Ureter (tissue), 1 donor: ENCODE measurements at regions not wholly inside any gene's neighbourhood (a gene's known extent, or its start where the extent isn't known, plus 50 kb on each side); places are given as distances from the start of the nearest gene placed in this dataset.
A peak's percentile ranks its signal among the peaks of the same experiment; 100 is the strongest.
"Not testable (repeated sequence)": the region's sequence is repeated elsewhere in the genome, so short reads cannot be mapped to it uniquely, and the experiment has no call there.

ENCODE experiments used
- DNase-seq: peaks from one replicate; pipeline ENCODE4 v3.0.0-alpha.2; 2020; ENCODE audit warnings: low spot score
- donor health status: DM: yes; HTN: yes; CAD: no.

GRCh38 chr6:158920311-158920905 is 79.6 kb downstream of the RSPH3 start:
- no peak for DNase-seq

- DNase-seq, result no peak
These were observed 80.1 kb downstream of the RSPH3 start for GRCh38 chr6:158919865-158920264.

- DNase-seq, result no peak
These were observed 83.4 kb downstream of the RSPH3 start for GRCh38 chr6:158916617-158917016.

DNA sequence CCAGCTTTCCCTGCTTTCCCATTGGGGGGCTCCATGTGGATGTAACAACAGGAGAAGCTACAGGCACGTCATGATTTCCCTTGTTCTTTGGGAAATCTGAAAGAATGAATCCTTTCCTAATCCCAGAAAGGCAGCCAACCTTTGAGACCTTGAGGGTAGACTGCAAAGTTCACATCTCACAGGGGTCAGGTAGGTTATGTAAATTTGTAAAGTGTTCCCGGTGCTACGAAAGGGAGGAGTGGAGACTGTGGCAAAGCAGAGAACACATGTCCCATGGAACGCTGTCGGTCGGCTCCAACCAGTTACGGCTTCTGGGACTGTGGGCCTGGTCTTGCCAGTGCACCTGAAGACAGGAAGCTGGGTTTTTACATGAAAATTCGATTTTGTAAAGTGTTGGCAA is 85.1 kb downstream of the RSPH3 start:
- no peak for DNase-seq

DNA sequence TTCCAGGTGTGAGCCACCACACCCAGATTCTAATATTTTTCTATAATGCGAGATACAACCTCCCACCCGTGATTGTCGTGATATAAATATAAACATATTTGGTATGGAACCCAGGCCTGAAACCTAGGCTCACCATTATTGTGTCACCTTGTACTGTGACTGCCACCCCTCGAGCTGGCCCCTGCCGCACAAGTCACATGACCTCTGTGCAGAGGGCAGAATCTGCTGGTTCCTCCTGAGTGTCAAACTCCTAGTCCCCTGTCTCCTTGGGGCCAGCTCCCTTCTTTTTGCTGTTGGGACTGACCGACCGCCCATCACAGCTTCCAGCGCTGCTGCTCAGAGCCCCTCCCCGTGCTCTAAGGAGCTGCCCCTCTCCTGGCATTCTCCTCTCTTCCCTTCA is 86.4 kb downstream of the RSPH3 start:
- no peak for DNase-seq

GRCh38 chr6:158912655-158913054 is 87.3 kb downstream of the RSPH3 start:
- DNase-seq, result no peak

GRCh38 chr6:158911746-158912480 is 88.1 kb downstream of the RSPH3 start:
- DNase-seq, result peak; percentile 20

DNA sequence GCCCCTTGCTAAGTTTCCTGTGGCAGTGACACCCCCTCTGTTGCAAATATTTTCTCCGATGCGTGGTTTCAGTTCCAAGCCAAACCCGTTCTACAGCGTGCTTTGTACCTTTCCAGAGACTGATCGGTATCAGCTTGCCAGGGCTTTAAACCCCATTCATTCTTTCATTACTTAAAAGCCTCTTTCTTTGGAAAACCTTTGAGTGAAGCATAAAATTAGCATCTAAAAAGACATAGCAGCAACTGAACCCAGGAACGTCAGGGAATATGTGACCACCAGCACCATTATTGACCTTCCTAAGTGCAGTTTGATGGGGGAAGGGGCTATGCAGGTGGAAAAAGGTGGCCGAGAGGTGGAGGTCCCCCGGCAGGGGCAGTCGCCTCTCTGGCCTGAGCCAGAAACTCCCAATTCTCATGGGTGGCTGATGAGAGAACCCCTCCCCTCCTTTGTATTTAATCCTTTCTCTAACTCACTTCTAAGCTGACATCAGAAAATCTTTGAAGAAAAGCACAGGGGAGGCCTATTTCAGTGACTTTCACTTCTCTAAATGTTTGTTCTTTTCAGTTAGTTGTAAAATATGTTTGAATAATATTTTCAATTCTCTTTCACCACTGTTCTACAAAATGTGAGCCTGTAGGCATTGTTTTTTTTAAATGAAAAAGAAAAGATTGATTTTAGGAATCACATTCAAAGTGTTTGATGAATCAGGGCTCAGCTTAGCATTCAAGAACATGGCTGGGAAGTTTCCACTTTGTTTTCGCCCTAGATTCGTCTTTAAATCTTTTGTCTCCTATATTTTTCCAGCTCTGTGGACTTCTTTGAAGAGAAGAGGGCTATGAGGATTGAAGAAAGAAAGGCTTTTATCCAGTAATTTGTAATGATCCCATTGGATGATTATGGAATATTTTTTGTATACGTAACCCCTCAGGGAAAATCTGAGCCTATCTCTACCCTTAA is 89.2 kb downstream of the RSPH3 start:
- peak; percentile 71 for DNase-seq

DNA sequence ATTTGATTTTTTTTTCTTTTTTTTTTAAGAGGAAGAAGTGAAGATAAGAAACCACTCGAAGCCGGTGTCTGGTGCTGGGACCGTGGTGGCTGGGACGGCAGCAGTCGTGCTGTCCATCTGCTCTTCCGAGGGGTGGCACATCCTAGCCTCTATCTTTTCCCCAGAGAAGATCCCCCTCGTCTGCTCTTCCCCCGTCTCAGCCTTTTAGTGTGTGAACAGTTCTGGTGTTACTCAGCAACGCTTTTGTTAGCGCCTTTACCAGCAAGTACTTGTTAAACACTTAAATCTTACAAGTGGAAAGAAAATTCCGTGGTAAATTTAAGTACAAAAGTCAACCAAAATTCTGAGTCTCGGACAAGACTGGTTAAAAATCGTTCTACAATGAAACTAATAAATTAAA is 90.1 kb downstream of the RSPH3 start:
- no peak for DNase-seq

DNA sequence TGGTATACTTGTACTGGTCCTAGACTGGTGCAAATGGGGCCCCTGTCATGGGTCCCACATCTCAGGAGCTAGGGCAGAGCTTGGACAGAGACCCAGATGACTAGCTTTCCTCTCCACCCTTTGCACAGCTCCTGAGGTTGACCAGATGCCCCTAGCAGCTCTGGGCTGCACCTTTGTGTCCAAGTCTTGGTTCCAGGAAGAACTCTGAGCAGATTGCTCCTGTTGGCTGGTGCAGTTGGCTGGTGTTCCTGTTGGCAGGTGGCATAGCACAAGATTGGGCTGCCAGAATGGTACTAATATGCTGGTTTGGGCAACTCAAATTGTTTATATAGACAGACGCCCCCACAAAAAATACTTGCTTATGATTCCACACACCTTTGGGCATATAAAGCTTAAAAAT is 89.4 kb upstream of the EZR start:
- DNase-seq, result no peak

DNA sequence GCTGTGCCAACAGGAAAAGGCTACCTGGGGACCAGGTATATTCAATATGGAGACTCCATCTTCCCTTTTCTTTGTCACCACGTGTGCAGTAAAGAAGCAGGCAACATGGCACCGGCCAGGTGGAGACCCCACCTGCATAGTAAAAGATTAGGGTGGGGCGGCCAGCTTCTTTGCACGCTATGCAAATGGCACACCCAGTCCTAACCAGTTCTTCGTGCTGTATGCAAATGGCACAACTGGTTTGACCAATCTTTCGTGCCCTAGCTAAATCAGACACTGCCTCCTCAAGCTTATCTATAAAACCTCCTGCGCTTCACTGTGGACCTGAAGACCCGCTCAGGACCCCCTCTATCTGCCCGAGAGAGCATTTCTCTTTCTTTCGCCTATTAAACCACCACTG is 88.8 kb upstream of the EZR start:
- peak; percentile 47 for DNase-seq

GRCh38 chr6:158906926-158907325 is 87.8 kb upstream of the EZR start:
- no peak for DNase-seq

GRCh38 chr6:158905277-158905676 is 86.1 kb upstream of the EZR start:
- DNase-seq, result no peak

DNA sequence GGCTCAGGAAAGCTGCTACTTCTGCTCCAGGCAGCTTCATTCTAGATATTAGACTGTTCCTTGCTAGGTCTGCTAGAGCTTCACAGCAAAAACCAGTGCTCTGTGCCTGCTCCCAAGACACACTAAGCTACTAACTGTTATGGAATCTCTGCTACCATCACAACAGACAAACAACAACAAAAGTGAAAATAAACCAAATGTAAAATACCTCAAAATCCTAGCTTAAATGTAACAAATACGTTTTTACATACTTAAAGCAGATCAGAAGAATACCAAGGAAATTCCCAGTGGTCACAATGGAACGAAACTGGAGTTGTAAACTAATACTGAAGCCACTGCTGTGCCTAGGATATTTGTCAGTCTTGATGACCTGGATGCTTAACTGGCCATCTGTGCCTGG is 84.6 kb upstream of the EZR start:
- no peak for DNase-seq

- no peak for DNase-seq
These were observed 81.6 kb upstream of the EZR start for GRCh38 chr6:158900663-158901312.

DNA sequence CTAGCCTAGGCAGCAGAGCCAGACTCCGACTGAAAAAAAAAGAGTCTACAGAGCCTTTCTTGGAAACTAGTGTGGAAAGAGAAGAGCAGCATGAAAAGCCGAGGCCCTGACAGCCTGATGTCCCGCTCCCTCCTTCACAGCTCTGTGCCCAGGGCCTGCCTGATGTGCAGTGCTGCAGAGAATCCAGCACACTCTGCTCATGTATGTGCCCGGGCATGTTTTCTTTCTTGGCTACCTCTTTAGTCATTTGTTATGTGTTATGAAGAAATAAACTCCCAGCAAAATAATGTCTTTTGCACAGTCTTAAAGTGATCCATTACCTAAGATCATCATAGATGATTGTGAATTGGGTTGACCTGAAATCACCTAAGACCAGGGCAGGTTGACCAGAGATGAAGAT is 78.1 kb upstream of the EZR start:
- no peak for DNase-seq

DNA sequence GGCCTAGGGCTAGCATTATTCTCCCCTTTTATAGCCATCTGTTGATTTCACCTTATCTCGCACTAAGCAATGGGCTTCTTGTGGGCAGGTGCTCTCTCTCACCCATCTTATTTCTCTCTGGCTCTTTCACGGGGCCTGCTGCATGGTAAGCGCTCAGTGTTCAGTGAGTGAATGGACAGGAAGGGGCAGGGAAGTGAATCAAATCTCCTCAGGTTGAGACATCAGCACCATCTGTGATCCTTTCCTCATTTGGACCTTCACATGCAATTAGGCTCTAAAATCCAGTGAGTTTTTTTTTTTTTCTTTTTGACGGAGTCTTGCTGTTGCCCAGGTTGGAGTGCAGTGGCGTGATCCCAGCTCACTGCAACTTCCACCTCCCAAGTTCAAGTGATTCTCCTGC is 76.5 kb upstream of the EZR start:
- no peak for DNase-seq

- no peak for DNase-seq
These were observed 75.0 kb upstream of the EZR start for GRCh38 chr6:158894193-158894592.

GRCh38 chr6:158892266-158892665 is 73.1 kb upstream of the EZR start:
- no peak for DNase-seq

DNA sequence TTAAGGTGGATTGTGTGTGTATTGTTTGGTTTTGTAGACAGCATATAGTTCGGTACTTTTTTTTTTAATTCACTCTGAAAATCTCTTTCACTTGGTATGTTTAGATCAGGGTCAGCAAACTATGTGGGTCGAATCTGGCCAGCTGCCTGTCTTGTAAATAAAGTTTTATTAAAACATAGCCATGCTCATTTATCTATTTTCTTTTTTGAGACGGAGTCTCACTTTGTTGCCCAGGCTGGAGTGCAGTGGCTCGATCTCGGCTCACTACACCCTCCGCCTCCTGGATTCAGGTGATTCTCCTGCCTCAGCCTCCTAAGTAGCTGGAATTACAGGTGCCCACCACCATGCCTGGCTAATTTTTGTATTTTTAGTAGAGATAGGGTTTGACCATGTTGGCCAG is 72.4 kb upstream of the EZR start:
- not testable (repeated sequence) for DNase-seq

GRCh38 chr6:158888171-158888570 is 69.0 kb upstream of the EZR start:
- DNase-seq, result not testable (repeated sequence)

GRCh38 chr6:158886346-158886977 is 67.3 kb upstream of the EZR start:
- DNase-seq, result not testable (repeated sequence)
